ENCODE measurements at regions not wholly inside any gene's neighbourhood (a gene's known extent, or its start where the extent isn't known, plus 50 kb on each side); places are given as distances from the start of the nearest gene placed in this dataset.

- TF ChIP-seq EZH2 (IDR thresholded peaks at IDR 0.05; ENCODE audit: low read length, missing control alignments) (no peak), CTCF (conservative IDR thresholded peaks at IDR 0.05 in 1 of 2, IDR thresholded peaks at IDR 0.05 in 1 of 2; ENCODE audit: low read depth in 1 of 2, low read length in 2 of 2) (no peak)
Observed at GRCh38 chr1:219027146-219027673, 146.5 kb upstream of the LYPLAL1 start.
